IMR-90 (cell line): ENCODE measurements at regions not wholly inside any gene's neighbourhood (a gene's known extent, or its start where the extent isn't known, plus 50 kb on each side); places are given as distances from the start of the nearest gene placed in this dataset.

Source experiments
- ATAC-seq: fragments of 200-7000 bp; cut with Tn5 transposase; 2 replicates; pipeline ENCODE4 v1.9.1; 2020; ENCODE audit warnings: low read depth, mild to moderate bottlenecking, moderate library complexity
- BruUV-seq: library from RNA; stranded (reverse); fragments of 400-500 nt; replicated peaks from 2 replicates; lab custom pipeline; 2021; lab: Mats Ljungman, UMichigan
- CTCF ChIA-PET: fragments of 300-600 bp; formaldehyde crosslinking; extraction: SDS; loops from one replicate; lab custom pipeline; 2021; ENCODE audit warnings: antibody characterized with exemption; lab: Yijun Ruan, JAX
- POLR2A ChIA-PET: fragments of 300-600 bp; sonication (Branson Sonifier 250); formaldehyde crosslinking; loops from one replicate; lab custom pipeline; 2022; ENCODE audit warnings: antibody characterized with exemption; ENCODE audit not compliant: unreplicated experiment; lab: Charles Lee
- DNase-seq: peaks from one replicate; pipeline ENCODE4 v3.0.0; 2013
- H2AFZ ChIP-seq: replicated peaks from 2 replicates; pipeline ENCODE3; 2013; ENCODE audit warnings: low read length, mild to moderate bottlenecking; ENCODE audit not compliant: poor library complexity
- H2AK5ac ChIP-seq: 2 replicates; pipeline ENCODE4 v1.6.1; 2013; ENCODE audit warnings: low read depth, low read length, inconsistent platforms
- H2AK9ac ChIP-seq: replicated peaks from 2 replicates; pipeline ENCODE3; 2013; ENCODE audit warnings: mild to moderate bottlenecking, low read depth, low read length, moderate library complexity; ENCODE audit not compliant: poor library complexity
- H2BK120ac ChIP-seq: 2 replicates; pipeline ENCODE4 v1.6.1; 2013; ENCODE audit warnings: low read depth, low read length, inconsistent platforms
- H2BK15ac ChIP-seq: 3 replicates; pipeline ENCODE4 v1.6.1; 2013; ENCODE audit warnings: low read depth, low read length, inconsistent platforms
- H2BK20ac ChIP-seq: 2 replicates; pipeline ENCODE4 v1.6.1; 2013; ENCODE audit warnings: low read depth, mild to moderate bottlenecking, inconsistent platforms, low read length, moderate library complexity
- H2BK5ac ChIP-seq: 2 replicates; pipeline ENCODE4 v1.6.1; 2013; ENCODE audit warnings: mild to moderate bottlenecking, low read depth, low read length, inconsistent platforms; ENCODE audit not compliant: poor library complexity, severe bottlenecking
- H3K14ac ChIP-seq: replicated peaks from 2 replicates; pipeline ENCODE4 v1.6.1; 2013; ENCODE audit warnings: low read depth, low read length, inconsistent platforms
- H3K18ac ChIP-seq: 2 replicates; pipeline ENCODE4 v1.6.1; 2013; ENCODE audit warnings: low read depth, low read length, control low read depth
- H3K23ac ChIP-seq: 2 replicates; pipeline ENCODE4 v1.6.1; 2013; ENCODE audit warnings: low read depth, low read length, inconsistent platforms
- H3K27ac ChIP-seq: 2 replicates; pipeline ENCODE4 v1.5.1; 2013; ENCODE audit warnings: mild to moderate bottlenecking, control low read depth, low read length; ENCODE audit not compliant: insufficient read depth
- H3K27me3 ChIP-seq: 2 replicates; pipeline ENCODE4 v1.6.1; 2013; ENCODE audit warnings: low read length; ENCODE audit not compliant: control insufficient read depth, insufficient read depth
- H3K36me3 ChIP-seq: 2 replicates; pipeline ENCODE4 v1.6.1; 2013; ENCODE audit warnings: low read length, mixed read lengths; ENCODE audit not compliant: control insufficient read depth, insufficient read depth
- H3K4ac ChIP-seq: 2 replicates; pipeline ENCODE4 v1.6.1; 2013; ENCODE audit warnings: low read depth, low read length, inconsistent platforms
- H3K4me1 ChIP-seq: 2 replicates; pipeline ENCODE4 v1.6.1; 2013; ENCODE audit warnings: low read length, mixed read lengths; ENCODE audit not compliant: control insufficient read depth, insufficient read depth
- H3K4me2 ChIP-seq: 2 replicates; pipeline ENCODE4 v1.6.1; 2013; ENCODE audit warnings: low read depth, mild to moderate bottlenecking, control low read depth, low read length, moderate library complexity
- H3K4me3 ChIP-seq: 2 replicates; pipeline ENCODE4 v1.5.1; 2013; ENCODE audit warnings: low read depth, mild to moderate bottlenecking, control low read depth, low read length, moderate library complexity; ENCODE audit not compliant: insufficient read depth
- H3K56ac ChIP-seq: 2 replicates; pipeline ENCODE4 v1.6.1; 2013; ENCODE audit warnings: low read length, inconsistent platforms; ENCODE audit not compliant: insufficient read depth; ENCODE audit errors: extremely low read depth
- H3K79me1 ChIP-seq, 2 experiments: 2 replicates each; pipeline ENCODE4 v1.6.1; 2013; ENCODE audit warnings: low read length in 2 of 2, inconsistent platforms in 1 of 2, low read depth in 1 of 2
- H3K9ac ChIP-seq: 2 replicates; pipeline ENCODE4 v1.6.1; 2013; ENCODE audit warnings: low read depth, low read length, control low read depth
- H3K9me1 ChIP-seq: 2 replicates; pipeline ENCODE4 v1.6.1; 2013; ENCODE audit warnings: low read length, inconsistent platforms; ENCODE audit not compliant: insufficient read depth
- H3K9me3 ChIP-seq: 2 replicates; pipeline ENCODE4 v1.6.1; 2013; ENCODE audit warnings: low read length; ENCODE audit not compliant: control insufficient read depth, insufficient read depth
- H4K20me1 ChIP-seq: 2 replicates; pipeline ENCODE4 v1.6.1; 2013; ENCODE audit warnings: low read length, inconsistent platforms; ENCODE audit not compliant: insufficient read depth
- H4K5ac ChIP-seq: 2 replicates; pipeline ENCODE4 v1.6.1; 2013; ENCODE audit warnings: mild to moderate bottlenecking, low read depth, low read length, control low read depth
- H4K8ac ChIP-seq, 2 experiments: 2 replicates each; pipeline ENCODE4 v1.6.1; 2013; ENCODE audit warnings: low read depth in 2 of 2, low read length in 2 of 2, control low read depth in 1 of 2, inconsistent platforms in 1 of 2
- H4K91ac ChIP-seq: 2 replicates; pipeline ENCODE4 v1.6.1; 2013; ENCODE audit warnings: low read depth, low read length, inconsistent platforms; ENCODE audit not compliant: insufficient read depth
- NFE2L2 ChIP-seq: fragments of 150-350 bp; IDR thresholded peaks from 2 replicates; pipeline ENCODE4 v1.6.1; 2016; ENCODE audit warnings: low read depth, mild to moderate bottlenecking, low read length
- POLR2A ChIP-seq: IDR thresholded peaks from 2 replicates; pipeline ENCODE4 v1.6.1; 2012; ENCODE audit warnings: mild to moderate bottlenecking, low read depth, low read length
- WGBS, 2 experiments: methylation state at CpG; one replicate each; pipeline versions ENCODE4 v1.1.5 to v1.1.7; 2013; ENCODE audit warnings: missing lambda C conversion rate in 2 of 2; ENCODE audit not compliant: insufficient read length in 1 of 2; ENCODE audit errors: extremely low coverage in 2 of 2; 5-methylcytosine and 5-hydroxymethylcytosine counted together
- dilution Hi-C: fragments of 300-500 bp; cut with HindIII; formaldehyde crosslinking; loops from one replicate; pipeline ENCODE4 v1.14.3; 2018; ENCODE audit warnings: low sequenced_read_pairs; ENCODE audit not compliant: unreplicated experiment
- in situ Hi-C: fragments of 300-500 bp; cut with MboI; formaldehyde crosslinking; loops from 3 replicates; pipeline ENCODE4 v1.14.3; 2019; ENCODE audit warnings: low sequenced_read_pairs, inconsistent platforms, mixed read lengths
- intact Hi-C: fragments of 100-400 bp; cut with micrococcal nuclease; formaldehyde crosslinking; loops from 2 replicates; pipeline ENCODE4 v1.10.0; 2022
- TF ChIP-seq, protein P1 (sequence below): fragments of 150-350 bp; IDR thresholded peaks from 2 replicates; pipeline ENCODE4 v1.6.1; 2017; ENCODE audit warnings: mild to moderate bottlenecking, antibody characterized with exemption, low read length, low read depth

DNA sequence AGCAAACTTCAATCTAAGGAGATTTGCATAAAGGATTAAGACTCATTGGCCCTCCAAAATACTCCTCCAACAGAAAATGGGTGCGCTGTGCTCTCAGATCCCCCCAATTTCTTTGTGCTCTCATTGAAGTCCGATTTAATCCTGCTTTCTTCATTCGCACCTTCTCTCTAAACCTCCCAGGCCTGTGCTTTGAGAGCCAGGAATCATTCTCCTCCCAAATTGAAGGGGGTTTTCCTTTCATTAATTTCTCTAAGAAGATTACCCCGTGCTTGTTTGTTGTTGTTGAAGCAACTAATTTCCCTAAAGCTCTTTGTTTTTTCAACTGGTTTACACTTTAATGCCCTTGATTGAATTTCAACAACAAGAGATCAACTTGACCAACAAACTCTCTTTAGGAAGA, 304.2 kb upstream of the IRX3 start:
- Histone ChIP-seq H3K56ac (no peak overlapping the region), H2AFZ (no peak overlapping the region), H3K27ac (no peak overlapping the region), H4K8ac (no peak overlapping the region), H3K9me1 (no peaks in the 10 kb centered on the region), H3K4me1 (no peaks in the 10 kb centered on the region), H3K4me2 (no peak overlapping the region), H2BK15ac (no peak overlapping the region), H3K9me3 (no peaks in the 10 kb centered on the region), H2AK5ac (no peak overlapping the region), H3K9ac (no peak overlapping the region), H4K91ac (no peak overlapping the region), H3K14ac (no peak overlapping the region), H2AK9ac (no peak overlapping the region), H3K18ac (no peak overlapping the region), H3K36me3 (no peaks in the 10 kb centered on the region), H3K27me3 (no peaks in the 10 kb centered on the region), H2BK20ac (no peak overlapping the region), H3K4me3 (no peak overlapping the region), H2BK120ac (no peak overlapping the region), H3K79me1 (no peaks in the 10 kb centered on the region), H3K4ac (no peak overlapping the region), H3K23ac (no peak overlapping the region), H4K5ac (no peak overlapping the region), H2BK5ac (no peak overlapping the region), H4K20me1 (no peaks in the 10 kb centered on the region)
- WGBS, 2 experiments = no CpG with 5 or more reads among the region's 4 CpGs
- BruUV-seq = no TSS peak
- intact Hi-C loops = no loop called here
- ATAC-seq (no peak), DNase-seq (no peak)
- dilution Hi-C loops = no loop called here
- in situ Hi-C loops = no loop called here
- TF ChIP-seq POLR2A = no peak
- no peak for TF ChIP-seq NFE2L2
- TF ChIP-seq, protein P1, sequence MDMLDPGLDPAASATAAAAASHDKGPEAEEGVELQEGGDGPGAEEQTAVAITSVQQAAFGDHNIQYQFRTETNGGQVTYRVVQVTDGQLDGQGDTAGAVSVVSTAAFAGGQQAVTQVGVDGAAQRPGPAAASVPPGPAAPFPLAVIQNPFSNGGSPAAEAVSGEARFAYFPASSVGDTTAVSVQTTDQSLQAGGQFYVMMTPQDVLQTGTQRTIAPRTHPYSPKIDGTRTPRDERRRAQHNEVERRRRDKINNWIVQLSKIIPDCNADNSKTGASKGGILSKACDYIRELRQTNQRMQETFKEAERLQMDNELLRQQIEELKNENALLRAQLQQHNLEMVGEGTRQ = no peak
- ChIA-PET POLR2A (no interaction called here), CTCF (no interaction called here)
